Osteoblast (primary cell): ENCODE measurements at regions not wholly inside any gene's neighbourhood (a gene's known extent, or its start where the extent isn't known, plus 50 kb on each side); places are given as distances from the start of the nearest gene placed in this dataset.

Experiments
- DNase-seq: peaks from one replicate; pipeline ENCODE4 v3.0.0; 2011; ENCODE audit warnings: low spot score, mixed read lengths; ENCODE audit not compliant: insufficient read length; ENCODE audit errors: missing footprints
- H2AFZ ChIP-seq: 2 replicates; pipeline ENCODE4 v1.6.0; 2011; ENCODE audit warnings: mild to moderate bottlenecking, low read length
- H3K27ac ChIP-seq: 2 replicates; pipeline ENCODE4 v1.5.1; 2011; ENCODE audit warnings: mild to moderate bottlenecking, low read depth, low read length, moderate library complexity
- H3K27me3 ChIP-seq: 2 replicates; pipeline ENCODE4 v1.6.0; 2012; ENCODE audit warnings: mild to moderate bottlenecking, control low read depth, inconsistent platforms, low read length, moderate library complexity; ENCODE audit not compliant: insufficient read depth
- H3K36me3 ChIP-seq: 2 replicates; pipeline ENCODE4 v1.5.1; 2011; ENCODE audit warnings: mild to moderate bottlenecking, low read length, control low read depth, moderate library complexity; ENCODE audit not compliant: insufficient read depth
- H3K4me1 ChIP-seq: 2 replicates; pipeline ENCODE4 v1.5.1; 2011; ENCODE audit warnings: mild to moderate bottlenecking, low read length, control low read depth, moderate library complexity; ENCODE audit not compliant: insufficient read depth
- H3K4me2 ChIP-seq: 2 replicates; pipeline ENCODE4 v1.6.0; 2011; ENCODE audit warnings: mild to moderate bottlenecking, low read length; ENCODE audit not compliant: insufficient read depth
- H3K4me3 ChIP-seq: fragments of 200-600 bp; sonication (generic); 3 replicates; pipeline ENCODE4 v1.5.1; 2012; ENCODE audit warnings: mild to moderate bottlenecking, low read length, inconsistent platforms; ENCODE audit not compliant: insufficient read depth
- H3K79me2 ChIP-seq: 2 replicates; pipeline ENCODE4 v1.6.0; 2012; ENCODE audit warnings: mild to moderate bottlenecking, low read length, control low read depth, inconsistent platforms; ENCODE audit not compliant: insufficient read depth
- H3K9me3 ChIP-seq: 2 replicates; pipeline ENCODE4 v1.5.1; 2011; ENCODE audit warnings: low read depth, low read length, control low read depth
- H4K20me1 ChIP-seq: 2 replicates; pipeline ENCODE4 v1.6.0; 2012; ENCODE audit warnings: mild to moderate bottlenecking, low read length, control low read depth; ENCODE audit not compliant: insufficient read depth
- CTCF ChIP-seq: IDR thresholded peaks from 2 replicates; pipeline ENCODE4 v1.5.1; 2011; ENCODE audit warnings: mild to moderate bottlenecking, low read depth, low read length, moderate library complexity; ENCODE audit errors: extremely low read depth

- Histone ChIP-seq H3K27ac (no peak overlapping the region), H2AFZ (no peak overlapping the region), H3K9me3 (no peaks in the 10 kb centered on the region), H3K4me3 (no peak overlapping the region), H3K36me3 (no peaks in the 10 kb centered on the region), H3K79me2 (no peaks in the 10 kb centered on the region), H3K27me3 (no peaks in the 10 kb centered on the region), H4K20me1 (no peaks in the 10 kb centered on the region), H3K4me2 (no peak overlapping the region), H3K4me1 (no peaks in the 10 kb centered on the region)
- TF ChIP-seq CTCF = no peak
- no peak for DNase-seq
These were observed 615.0 kb downstream of the FGF9 start for GRCh38 chr13:22285867-22286266.

GRCh38 chr13:22286338-22286737 is 615.5 kb downstream of the FGF9 start:
- Histone ChIP-seq H4K20me1 (no peaks in the 10 kb centered on the region), H3K9me3 (no peaks in the 10 kb centered on the region), H3K27me3 (no peaks in the 10 kb centered on the region), H3K27ac (no peak overlapping the region), H3K4me3 (no peak overlapping the region), H3K36me3 (no peaks in the 10 kb centered on the region), H3K79me2 (no peaks in the 10 kb centered on the region), H3K4me2 (no peak overlapping the region), H3K4me1 (no peaks in the 10 kb centered on the region), H2AFZ (no peak overlapping the region)
- no peak for TF ChIP-seq CTCF
- no peak for DNase-seq

GRCh38 chr13:22287343-22287920 is 616.6 kb downstream of the FGF9 start:
- TF ChIP-seq CTCF = no peak
- no peak overlapping the region for H3K4me2 ChIP-seq
- no peaks in the 10 kb centered on the region for H3K9me3 ChIP-seq
- no peak overlapping the region for H2AFZ ChIP-seq
- H3K4me3 ChIP-seq = no peak overlapping the region
- H4K20me1 ChIP-seq = no peaks in the 10 kb centered on the region
- DNase-seq = no peak
- no peaks in the 10 kb centered on the region for H3K4me1 ChIP-seq
- H3K27me3 ChIP-seq = no peaks in the 10 kb centered on the region
- no peak overlapping the region for H3K27ac ChIP-seq
- H3K79me2 ChIP-seq = no peaks in the 10 kb centered on the region
- no peaks in the 10 kb centered on the region for H3K36me3 ChIP-seq

GRCh38 chr13:22288496-22288895 is 617.6 kb downstream of the FGF9 start:
- no peaks in the 10 kb centered on the region for H3K36me3 ChIP-seq
- DNase-seq = no peak
- no peaks in the 10 kb centered on the region for H3K79me2 ChIP-seq
- no peaks in the 10 kb centered on the region for H3K27me3 ChIP-seq
- H3K4me3 ChIP-seq = no peak overlapping the region
- no peak overlapping the region for H3K27ac ChIP-seq
- no peaks in the 10 kb centered on the region for H4K20me1 ChIP-seq
- H3K4me2 ChIP-seq = no peak overlapping the region
- no peaks in the 10 kb centered on the region for H3K9me3 ChIP-seq
- H3K4me1 ChIP-seq = no peaks in the 10 kb centered on the region
- no peak overlapping the region for H2AFZ ChIP-seq
- TF ChIP-seq CTCF = no peak
